IPS DF 19.7 (cell line): ENCODE measurements at regions not wholly inside any gene's neighbourhood (a gene's known extent, or its start where the extent isn't known, plus 50 kb on each side); places are given as distances from the start of the nearest gene placed in this dataset.

ENCODE experiments used
- DNase-seq: peaks from one replicate; pipeline ENCODE4 v3.0.0-alpha.2; 2013; ENCODE audit warnings: low read depth, low spot score

GRCh38 chr13:21757763-21758162 lies 86.9 kb downstream of the FGF9 start:
- DNase-seq: no peak

GRCh38 chr13:21758441-21758840 lies 87.6 kb downstream of the FGF9 start:
- DNase-seq: no peak

GRCh38 chr13:21759463-21759862 lies 88.6 kb downstream of the FGF9 start:
- DNase-seq: no peak

- DNase-seq: no peak
Observed at GRCh38 chr13:21759911-21760310, 89.0 kb downstream of the FGF9 start.

- no peak for DNase-seq
Observed at GRCh38 chr13:21761770-21762169, 90.9 kb downstream of the FGF9 start.

GRCh38 chr13:21762512-21762911 lies 91.6 kb downstream of the FGF9 start:
- no peak for DNase-seq

- DNase-seq: no peak
Observed at GRCh38 chr13:21767032-21767431, 96.2 kb downstream of the FGF9 start.

- DNase-seq: no peak
Observed at GRCh38 chr13:21771075-21771474, 100.2 kb downstream of the FGF9 start.

GRCh38 chr13:21777166-21777565 lies 106.3 kb downstream of the FGF9 start:
- DNase-seq: no peak

GRCh38 chr13:21777813-21778212 lies 106.9 kb downstream of the FGF9 start:
- DNase-seq: no peak

GRCh38 chr13:21782736-21783135 lies 111.9 kb downstream of the FGF9 start:
- DNase-seq: no peak

GRCh38 chr13:21785990-21786389 lies 115.1 kb downstream of the FGF9 start:
- DNase-seq: no peak

- no peak for DNase-seq
Observed at GRCh38 chr13:21796066-21796465, 125.2 kb downstream of the FGF9 start.

- DNase-seq: no peak
Observed at GRCh38 chr13:21796775-21797514, 126.1 kb downstream of the FGF9 start.

GRCh38 chr13:21797736-21798135 lies 126.9 kb downstream of the FGF9 start:
- DNase-seq: no peak

GRCh38 chr13:21798181-21798580 lies 127.3 kb downstream of the FGF9 start:
- no peak for DNase-seq

- DNase-seq: no peak
Observed at GRCh38 chr13:21799671-21800070, 128.8 kb downstream of the FGF9 start.

GRCh38 chr13:21800837-21801616 lies 130.2 kb downstream of the FGF9 start:
- no peak for DNase-seq

- no peak for DNase-seq
Observed at GRCh38 chr13:21805733-21806132, 134.9 kb downstream of the FGF9 start.

- no peak for DNase-seq
Observed at GRCh38 chr13:21812192-21812626, 141.3 kb downstream of the FGF9 start.

GRCh38 chr13:21813110-21813509 lies 142.2 kb downstream of the FGF9 start:
- DNase-seq: no peak

- DNase-seq: no peak
Observed at GRCh38 chr13:21813844-21814243, 143.0 kb downstream of the FGF9 start.

GRCh38 chr13:21814604-21815003 lies 143.7 kb downstream of the FGF9 start:
- no peak for DNase-seq
